GM23338 (cell line): ENCODE measurements at regions not wholly inside any gene's neighbourhood (a gene's known extent, or its start where the extent isn't known, plus 50 kb on each side); places are given as distances from the start of the nearest gene placed in this dataset.

ENCODE experiments used
- EZH2 ChIP-seq: fragments of 200-600 bp; sonication (generic); IDR thresholded peaks from one replicate; pipeline ENCODE4 v1.8.0; 2017; ENCODE audit warnings: antibody characterized with exemption, mild to moderate bottlenecking, low read depth; ENCODE audit not compliant: unreplicated experiment
- NANOG ChIP-seq: IDR thresholded peaks from 2 replicates; pipeline ENCODE4 v1.6.1; 2016; ENCODE audit warnings: antibody characterized with exemption, borderline replicate concordance
- TF ChIP-seq, protein P1 (sequence below), 2 experiments: fragments of 200-600 bp in 1 of 2; sonication (generic) in 1 of 2; conservative IDR thresholded peaks; 2 replicates each; pipeline versions ENCODE4 v1.5.1 to v1.6.1; 2016 to 2017; ENCODE audit warnings: antibody characterized with exemption in 2 of 2, low read depth in 2 of 2, mild to moderate bottlenecking in 2 of 2, moderate library complexity in 1 of 2

DNA sequence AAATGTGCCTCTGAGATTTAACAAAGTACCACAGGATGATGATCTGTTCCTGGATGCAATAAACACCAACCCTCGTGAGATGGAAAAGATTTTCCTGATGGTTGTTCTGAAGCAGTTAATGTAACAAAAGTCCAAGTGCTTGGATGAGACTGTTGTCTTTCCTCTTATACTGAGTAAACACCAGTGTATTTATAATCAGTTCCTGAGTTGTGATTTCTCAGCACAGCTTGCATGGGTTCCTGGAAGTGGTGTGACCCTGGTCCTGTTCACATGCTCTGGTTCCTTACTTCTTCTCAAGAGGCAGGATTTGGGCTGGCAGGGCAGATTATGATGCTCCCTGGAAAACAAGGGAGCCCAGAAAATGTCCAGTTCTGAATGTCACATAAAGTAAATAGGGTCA lies 208.2 kb upstream of the USP24 start:
- TF ChIP-seq NANOG (no peak), EZH2 (no peak)
- TF ChIP-seq, protein P1, sequence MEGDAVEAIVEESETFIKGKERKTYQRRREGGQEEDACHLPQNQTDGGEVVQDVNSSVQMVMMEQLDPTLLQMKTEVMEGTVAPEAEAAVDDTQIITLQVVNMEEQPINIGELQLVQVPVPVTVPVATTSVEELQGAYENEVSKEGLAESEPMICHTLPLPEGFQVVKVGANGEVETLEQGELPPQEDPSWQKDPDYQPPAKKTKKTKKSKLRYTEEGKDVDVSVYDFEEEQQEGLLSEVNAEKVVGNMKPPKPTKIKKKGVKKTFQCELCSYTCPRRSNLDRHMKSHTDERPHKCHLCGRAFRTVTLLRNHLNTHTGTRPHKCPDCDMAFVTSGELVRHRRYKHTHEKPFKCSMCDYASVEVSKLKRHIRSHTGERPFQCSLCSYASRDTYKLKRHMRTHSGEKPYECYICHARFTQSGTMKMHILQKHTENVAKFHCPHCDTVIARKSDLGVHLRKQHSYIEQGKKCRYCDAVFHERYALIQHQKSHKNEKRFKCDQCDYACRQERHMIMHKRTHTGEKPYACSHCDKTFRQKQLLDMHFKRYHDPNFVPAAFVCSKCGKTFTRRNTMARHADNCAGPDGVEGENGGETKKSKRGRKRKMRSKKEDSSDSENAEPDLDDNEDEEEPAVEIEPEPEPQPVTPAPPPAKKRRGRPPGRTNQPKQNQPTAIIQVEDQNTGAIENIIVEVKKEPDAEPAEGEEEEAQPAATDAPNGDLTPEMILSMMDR (conservative IDR thresholded peaks at IDR 0.05; ENCODE audit: low read depth in 2 of 2) = no peak
